ENCODE measurements at regions not wholly inside any gene's neighbourhood (a gene's known extent, or its start where the extent isn't known, plus 50 kb on each side); places are given as distances from the start of the nearest gene placed in this dataset.

- no peak for TF ChIP-seq CTCF (IDR thresholded peaks at IDR 0.05; ENCODE audit: insufficient read depth, low read length)
- TF ChIP-seq SPI1 (IDR thresholded peaks at IDR 0.05; ENCODE audit: borderline replicate concordance, low read depth) = no peak
- TF ChIP-seq REST (IDR thresholded peaks at IDR 0.05; ENCODE audit: insufficient replicate concordance, low read depth) = no peak
These were observed 692.6 kb downstream of the DIAPH3 start for GRCh38 chr13:59471106-59471505.

All from HL-60 (cell line).